PC-9 (cell line): ENCODE measurements at regions not wholly inside any gene's neighbourhood (a gene's known extent, or its start where the extent isn't known, plus 50 kb on each side); places are given as distances from the start of the nearest gene placed in this dataset.

Experiments
- EZH2 ChIP-seq: fragments of 200-600 bp; sonication (generic); IDR thresholded peaks from 2 replicates; pipeline ENCODE4 v1.8.0; 2017; ENCODE audit warnings: antibody characterized with exemption, low read depth
- TF ChIP-seq, protein P1 (sequence below): fragments of 200-600 bp; sonication (generic); conservative IDR thresholded peaks from 2 replicates; pipeline ENCODE4 v1.6.1; 2017; ENCODE audit warnings: mixed run types, antibody characterized with exemption, mild to moderate bottlenecking, moderate library complexity

DNA sequence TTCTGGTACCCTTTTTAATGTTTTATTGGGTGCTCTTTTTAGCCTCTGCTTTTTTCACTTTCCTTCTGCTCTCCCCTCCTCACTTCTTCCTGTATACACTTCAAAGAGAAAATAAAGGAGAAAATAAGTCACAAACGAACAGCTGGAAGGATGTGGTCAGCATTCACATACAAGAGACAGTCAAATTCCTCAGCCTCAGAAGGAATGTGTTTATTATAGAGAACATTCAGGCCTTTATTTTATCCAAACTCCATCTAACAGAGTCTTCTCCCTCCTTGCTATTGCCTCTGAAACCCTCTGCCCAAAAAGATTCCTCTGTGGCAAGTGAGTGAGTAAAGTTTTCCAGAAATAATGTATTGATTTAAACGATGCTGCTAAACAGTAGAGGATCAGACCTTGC is 490.4 kb downstream of the FRK start:
- TF ChIP-seq, protein P1, sequence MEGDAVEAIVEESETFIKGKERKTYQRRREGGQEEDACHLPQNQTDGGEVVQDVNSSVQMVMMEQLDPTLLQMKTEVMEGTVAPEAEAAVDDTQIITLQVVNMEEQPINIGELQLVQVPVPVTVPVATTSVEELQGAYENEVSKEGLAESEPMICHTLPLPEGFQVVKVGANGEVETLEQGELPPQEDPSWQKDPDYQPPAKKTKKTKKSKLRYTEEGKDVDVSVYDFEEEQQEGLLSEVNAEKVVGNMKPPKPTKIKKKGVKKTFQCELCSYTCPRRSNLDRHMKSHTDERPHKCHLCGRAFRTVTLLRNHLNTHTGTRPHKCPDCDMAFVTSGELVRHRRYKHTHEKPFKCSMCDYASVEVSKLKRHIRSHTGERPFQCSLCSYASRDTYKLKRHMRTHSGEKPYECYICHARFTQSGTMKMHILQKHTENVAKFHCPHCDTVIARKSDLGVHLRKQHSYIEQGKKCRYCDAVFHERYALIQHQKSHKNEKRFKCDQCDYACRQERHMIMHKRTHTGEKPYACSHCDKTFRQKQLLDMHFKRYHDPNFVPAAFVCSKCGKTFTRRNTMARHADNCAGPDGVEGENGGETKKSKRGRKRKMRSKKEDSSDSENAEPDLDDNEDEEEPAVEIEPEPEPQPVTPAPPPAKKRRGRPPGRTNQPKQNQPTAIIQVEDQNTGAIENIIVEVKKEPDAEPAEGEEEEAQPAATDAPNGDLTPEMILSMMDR = no peak
- no peak for TF ChIP-seq EZH2
